ENCODE measurements at regions not wholly inside any gene's neighbourhood (a gene's known extent, or its start where the extent isn't known, plus 50 kb on each side); places are given as distances from the start of the nearest gene placed in this dataset.

DNA sequence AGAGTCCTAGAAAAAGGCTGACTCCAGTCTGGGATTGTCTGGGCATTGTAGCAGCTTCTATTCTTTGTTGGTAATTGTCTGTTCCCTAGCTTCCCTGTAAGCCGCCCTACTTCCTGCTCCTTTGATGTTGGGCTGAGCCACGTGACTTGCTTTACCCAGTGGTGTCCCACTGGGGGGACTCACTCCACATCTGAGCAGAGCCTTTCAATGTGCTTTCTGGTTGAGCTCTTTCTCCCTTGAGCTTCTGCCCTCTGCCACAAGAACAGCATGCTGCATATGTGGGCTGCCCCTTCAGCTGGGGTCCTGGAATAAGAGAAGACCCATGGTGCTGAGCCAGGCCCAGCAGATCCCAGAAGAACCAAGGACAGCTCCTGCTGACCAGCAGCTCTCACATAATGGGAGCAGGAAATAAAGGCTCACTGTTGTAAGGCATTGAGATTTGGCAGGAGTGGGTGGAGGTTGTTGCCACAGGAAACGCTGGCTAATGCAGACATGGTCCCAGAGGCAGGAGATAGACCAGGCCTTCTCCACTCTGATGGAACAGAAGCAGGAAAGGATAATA lies 276.3 kb upstream of the GJB5 start:
- no peak overlapping the region for H3K9ac ChIP-seq (ENCODE audit: low read length)
- DNase-seq (ENCODE audit: low read depth), result no peak
- peaks cover 20% of the 10 kb centered on the region for H3K27me3 ChIP-seq (replicated peaks; ENCODE audit: control insufficient read depth, insufficient read depth, low read length)
- no peaks in the 10 kb centered on the region for H3K4me1 ChIP-seq (ENCODE audit: control insufficient read depth, insufficient read depth, low read length)
- H3K36me3 ChIP-seq (ENCODE audit: control insufficient read depth, insufficient read depth, low read length, severe bottlenecking), result no peaks in the 10 kb centered on the region
- H3K9me3 ChIP-seq (ENCODE audit: control insufficient read depth, low read length), result peaks cover 8% of the 10 kb centered on the region
- H3K4me3 ChIP-seq (ENCODE audit: low read length), result no peak overlapping the region

- H3K4me3 ChIP-seq (ENCODE audit: low read length), result no peak overlapping the region
- H3K27me3 ChIP-seq (replicated peaks; ENCODE audit: control insufficient read depth, insufficient read depth, low read length), result peaks cover 20% of the 10 kb centered on the region
- H3K4me1 ChIP-seq (ENCODE audit: control insufficient read depth, insufficient read depth, low read length), result no peaks in the 10 kb centered on the region
- H3K36me3 ChIP-seq (ENCODE audit: control insufficient read depth, insufficient read depth, low read length, severe bottlenecking), result no peaks in the 10 kb centered on the region
- no peak overlapping the region for H3K9ac ChIP-seq (ENCODE audit: low read length)
- peaks cover 10% of the 10 kb centered on the region for H3K9me3 ChIP-seq (ENCODE audit: control insufficient read depth, low read length)
- no peak for DNase-seq (ENCODE audit: low read depth)
Observed at GRCh38 chr1:34479731-34480130, 275.1 kb upstream of the GJB5 start.

- no peak overlapping the region for H3K4me3 ChIP-seq (ENCODE audit: low read length)
- H3K27me3 ChIP-seq (replicated peaks; ENCODE audit: control insufficient read depth, insufficient read depth, low read length), result no peaks in the 10 kb centered on the region
- H3K9me3 ChIP-seq (ENCODE audit: control insufficient read depth, low read length), result peaks cover 43% of the 10 kb centered on the region
- no peaks in the 10 kb centered on the region for H3K36me3 ChIP-seq (ENCODE audit: control insufficient read depth, insufficient read depth, low read length, severe bottlenecking)
- no peak overlapping the region for H3K9ac ChIP-seq (ENCODE audit: low read length)
- no peak for DNase-seq (ENCODE audit: low read depth)
- H3K4me1 ChIP-seq (ENCODE audit: control insufficient read depth, insufficient read depth, low read length), result no peaks in the 10 kb centered on the region
Observed at GRCh38 chr1:34488080-34488708, 266.7 kb upstream of the GJB5 start.

- Histone ChIP-seq H3K9ac (ENCODE audit: low read length) (no peak overlapping the region), H3K27me3 (replicated peaks; ENCODE audit: control insufficient read depth, insufficient read depth, low read length) (no peaks in the 10 kb centered on the region), H3K4me3 (ENCODE audit: low read length) (no peak overlapping the region), H3K4me1 (ENCODE audit: control insufficient read depth, insufficient read depth, low read length) (no peaks in the 10 kb centered on the region), H3K9me3 (ENCODE audit: control insufficient read depth, low read length) (no peaks in the 10 kb centered on the region), H3K36me3 (ENCODE audit: control insufficient read depth, insufficient read depth, low read length, severe bottlenecking) (no peaks in the 10 kb centered on the region)
- DNase-seq (ENCODE audit: low read depth), result peak; percentile 35
Observed at GRCh38 chr1:34500451-34500850, 254.4 kb upstream of the GJB5 start.

DNA sequence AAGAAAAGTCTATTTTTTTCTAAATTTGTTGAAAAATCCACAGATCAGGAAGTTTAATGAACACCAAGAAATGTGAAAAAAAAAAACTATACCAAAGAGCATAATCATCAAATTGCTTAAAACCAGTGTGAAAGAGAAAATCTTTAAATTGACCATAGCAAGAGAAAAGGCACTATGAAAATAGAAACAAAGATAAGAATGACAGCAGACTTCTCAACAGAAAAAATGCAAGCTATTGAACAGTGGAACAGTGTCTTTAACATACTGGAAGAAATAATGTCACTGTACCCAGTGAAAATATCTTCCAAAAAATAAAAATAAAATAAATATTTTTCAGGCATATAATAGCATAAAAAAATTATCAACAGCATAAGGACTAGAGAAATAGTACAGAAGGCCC lies 243.0 kb upstream of the GJB5 start:
- no peak for DNase-seq (ENCODE audit: low read depth)
- Histone ChIP-seq H3K9me3 (ENCODE audit: control insufficient read depth, low read length) (peaks cover 34% of the 10 kb centered on the region), H3K36me3 (ENCODE audit: control insufficient read depth, insufficient read depth, low read length, severe bottlenecking) (no peaks in the 10 kb centered on the region), H3K4me3 (ENCODE audit: low read length) (no peak overlapping the region), H3K27me3 (replicated peaks; ENCODE audit: control insufficient read depth, insufficient read depth, low read length) (no peaks in the 10 kb centered on the region), H3K9ac (ENCODE audit: low read length) (no peak overlapping the region), H3K4me1 (ENCODE audit: control insufficient read depth, insufficient read depth, low read length) (no peaks in the 10 kb centered on the region)

- Histone ChIP-seq H3K9ac (ENCODE audit: low read length) (no peak overlapping the region), H3K36me3 (ENCODE audit: control insufficient read depth, insufficient read depth, low read length, severe bottlenecking) (no peaks in the 10 kb centered on the region), H3K9me3 (ENCODE audit: control insufficient read depth, low read length) (peaks cover 5% of the 10 kb centered on the region), H3K27me3 (replicated peaks; ENCODE audit: control insufficient read depth, insufficient read depth, low read length) (peaks cover 10% of the 10 kb centered on the region), H3K4me3 (ENCODE audit: low read length) (no peak overlapping the region), H3K4me1 (ENCODE audit: control insufficient read depth, insufficient read depth, low read length) (no peaks in the 10 kb centered on the region)
- no peak for DNase-seq (ENCODE audit: low read depth)
Observed at GRCh38 chr1:34518146-34518699, 236.6 kb upstream of the GJB5 start.

- DNase-seq (ENCODE audit: low read depth), result no peak
- no peaks in the 10 kb centered on the region for H3K4me1 ChIP-seq (ENCODE audit: control insufficient read depth, insufficient read depth, low read length)
- no peak overlapping the region for H3K4me3 ChIP-seq (ENCODE audit: low read length)
- no peaks in the 10 kb centered on the region for H3K36me3 ChIP-seq (ENCODE audit: control insufficient read depth, insufficient read depth, low read length, severe bottlenecking)
- peaks cover 13% of the 10 kb centered on the region for H3K27me3 ChIP-seq (replicated peaks; ENCODE audit: control insufficient read depth, insufficient read depth, low read length)
- H3K9ac ChIP-seq (ENCODE audit: low read length), result no peak overlapping the region
- no peaks in the 10 kb centered on the region for H3K9me3 ChIP-seq (ENCODE audit: control insufficient read depth, low read length)
Observed at GRCh38 chr1:34520111-34520510, 234.7 kb upstream of the GJB5 start.

DNA sequence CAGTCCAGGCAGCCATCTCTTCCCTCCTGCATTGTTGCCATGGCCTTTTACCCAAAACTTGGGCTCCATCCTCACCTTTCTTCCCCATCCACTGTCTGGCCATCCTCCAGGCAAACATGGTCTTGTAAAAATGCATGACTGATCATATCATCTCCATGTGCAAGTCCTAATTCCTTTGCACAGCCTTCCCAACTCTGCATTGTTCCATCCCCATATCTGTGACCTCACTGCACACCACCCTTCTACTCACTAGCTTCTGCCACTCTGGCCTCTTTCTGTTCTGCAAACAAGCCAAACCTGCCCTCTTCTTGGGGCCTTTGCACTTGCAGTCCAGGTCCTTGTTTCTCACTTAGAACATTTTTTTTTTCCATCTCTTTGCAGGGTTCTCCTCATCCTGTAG lies 230.1 kb upstream of the GJB5 start:
- H3K4me1 ChIP-seq (ENCODE audit: control insufficient read depth, insufficient read depth, low read length), result no peaks in the 10 kb centered on the region
- no peak overlapping the region for H3K9ac ChIP-seq (ENCODE audit: low read length)
- no peak for DNase-seq (ENCODE audit: low read depth)
- no peaks in the 10 kb centered on the region for H3K9me3 ChIP-seq (ENCODE audit: control insufficient read depth, low read length)
- no peaks in the 10 kb centered on the region for H3K36me3 ChIP-seq (ENCODE audit: control insufficient read depth, insufficient read depth, low read length, severe bottlenecking)
- H3K27me3 ChIP-seq (replicated peaks; ENCODE audit: control insufficient read depth, insufficient read depth, low read length), result peaks cover 25% of the 10 kb centered on the region
- no peak overlapping the region for H3K4me3 ChIP-seq (ENCODE audit: low read length)

DNA sequence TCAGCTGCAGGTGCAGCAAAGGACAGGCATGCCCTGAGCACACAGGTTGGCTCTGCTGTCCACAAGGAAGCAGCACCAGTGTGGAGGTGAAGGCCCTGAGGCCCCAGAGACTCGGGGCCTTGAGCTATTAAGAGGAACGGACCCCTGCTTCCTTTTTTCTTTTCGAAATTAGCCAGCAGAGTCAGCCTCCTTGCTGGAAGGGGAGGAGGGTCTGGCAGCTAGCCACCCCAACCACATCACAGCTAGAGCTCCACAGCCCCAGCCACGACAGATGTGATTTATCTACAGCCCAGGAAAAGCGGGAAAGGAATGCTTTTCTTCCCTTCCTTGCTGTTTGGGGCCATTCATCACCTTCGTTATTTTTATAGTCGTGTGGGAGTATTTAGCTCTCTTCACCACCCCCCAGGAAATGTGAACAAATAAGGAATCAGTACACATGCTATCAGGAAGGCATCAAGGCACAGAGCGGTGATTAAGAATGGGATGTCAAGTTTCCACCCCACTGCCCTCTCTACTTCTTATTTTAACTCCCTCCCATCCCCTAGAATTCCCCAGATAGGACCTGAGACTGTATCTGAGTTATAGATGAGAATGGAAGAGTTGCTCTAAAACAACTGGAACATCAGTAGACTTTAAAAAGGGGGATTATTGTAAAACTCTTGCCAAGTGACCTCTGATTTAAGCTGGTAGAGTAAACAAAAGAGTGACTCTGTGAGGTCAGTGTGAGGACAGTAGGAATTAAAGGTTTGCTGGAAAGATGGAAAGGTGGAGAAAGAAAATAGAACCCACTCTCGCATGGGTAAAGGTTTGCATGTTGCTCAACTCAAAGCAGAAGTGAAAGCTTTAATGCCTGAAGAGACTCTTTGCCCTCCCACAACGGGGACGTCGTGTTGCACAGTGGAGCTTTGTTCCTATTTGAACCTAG lies 224.7 kb upstream of the GJB5 start:
- Histone ChIP-seq H3K27me3 (replicated peaks; ENCODE audit: control insufficient read depth, insufficient read depth, low read length) (peaks cover 31% of the 10 kb centered on the region), H3K4me3 (ENCODE audit: low read length) (no peak overlapping the region), H3K4me1 (ENCODE audit: control insufficient read depth, insufficient read depth, low read length) (no peaks in the 10 kb centered on the region), H3K9me3 (ENCODE audit: control insufficient read depth, low read length) (no peaks in the 10 kb centered on the region), H3K36me3 (ENCODE audit: control insufficient read depth, insufficient read depth, low read length, severe bottlenecking) (no peaks in the 10 kb centered on the region), H3K9ac (ENCODE audit: low read length) (no peak overlapping the region)
- DNase-seq (ENCODE audit: low read depth), result no peak

GRCh38 chr1:34532113-34532512 lies 222.7 kb upstream of the GJB5 start:
- Histone ChIP-seq H3K27me3 (replicated peaks; ENCODE audit: control insufficient read depth, insufficient read depth, low read length) (peaks cover 31% of the 10 kb centered on the region), H3K4me1 (ENCODE audit: control insufficient read depth, insufficient read depth, low read length) (no peaks in the 10 kb centered on the region), H3K4me3 (ENCODE audit: low read length) (no peak overlapping the region), H3K9me3 (ENCODE audit: control insufficient read depth, low read length) (no peaks in the 10 kb centered on the region), H3K9ac (ENCODE audit: low read length) (no peak overlapping the region), H3K36me3 (ENCODE audit: control insufficient read depth, insufficient read depth, low read length, severe bottlenecking) (no peaks in the 10 kb centered on the region)
- no peak for DNase-seq (ENCODE audit: low read depth)

- H3K4me1 ChIP-seq (ENCODE audit: control insufficient read depth, insufficient read depth, low read length), result no peaks in the 10 kb centered on the region
Observed at GRCh38 chr1:34538481-34538880, 216.4 kb upstream of the GJB5 start.

More at GRCh38 chr1:34538481-34538880, 216.4 kb upstream of the GJB5 start:
- DNase-seq (ENCODE audit: low read depth), result no peak
- H3K9me3 ChIP-seq (ENCODE audit: control insufficient read depth, low read length), result peaks cover 3% of the 10 kb centered on the region
- no peak overlapping the region for H3K9ac ChIP-seq (ENCODE audit: low read length)
- H3K27me3 ChIP-seq (replicated peaks; ENCODE audit: control insufficient read depth, insufficient read depth, low read length), result peaks cover 3% of the 10 kb centered on the region
- H3K4me3 ChIP-seq (ENCODE audit: low read length), result no peak overlapping the region
- H3K36me3 ChIP-seq (ENCODE audit: control insufficient read depth, insufficient read depth, low read length, severe bottlenecking), result no peaks in the 10 kb centered on the region

Data from adipocyte (in vitro differentiated cells).